GM13976 (cell line): ENCODE measurements at regions not wholly inside any gene's neighbourhood (a gene's known extent, or its start where the extent isn't known, plus 50 kb on each side); places are given as distances from the start of the nearest gene placed in this dataset.
A peak's percentile ranks its signal among the peaks of the same experiment; 100 is the strongest.

Experiments
- DNase-seq: peaks from one replicate; pipeline ENCODE4 v3.0.0; 2012; ENCODE audit warnings: low spot score
- in situ Hi-C: fragments of 300-500 bp; cut with MboI; formaldehyde crosslinking; loops from one replicate; pipeline ENCODE4 v1.12.0; 2022; ENCODE audit warnings: low sequenced_read_pairs, mixed read lengths, inconsistent platforms; ENCODE audit not compliant: unreplicated experiment
- TF ChIP-seq, protein P1 (sequence below): IDR thresholded peaks from 2 replicates; pipeline ENCODE4 v1.5.1; 2012; ENCODE audit warnings: borderline replicate concordance, mild to moderate bottlenecking; ENCODE audit not compliant: insufficient read depth; ENCODE audit errors: extremely low read depth, missing control alignments, control extremely low read depth

DNA sequence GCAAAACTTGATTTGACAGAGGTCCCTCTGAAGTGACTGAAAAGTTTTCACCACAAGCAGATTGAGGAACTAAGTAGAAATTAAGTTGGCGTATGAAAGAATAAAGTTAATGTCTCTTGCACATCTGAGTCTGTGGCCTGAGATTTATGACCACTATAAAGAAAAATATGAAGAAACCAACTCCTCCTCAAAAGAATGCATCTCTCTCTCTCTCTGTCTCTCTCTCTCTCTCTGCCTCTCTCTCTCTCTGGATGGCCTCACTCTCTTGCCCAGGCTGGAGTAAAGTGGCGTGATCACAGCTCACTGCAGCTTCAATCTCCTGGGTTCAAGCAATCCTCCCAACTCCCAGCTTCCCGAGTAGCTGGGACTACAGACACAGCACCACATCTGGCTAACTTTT is 55.2 kb downstream of the RPL22L1 start:
- in situ Hi-C loops, result loop anchor here (5.0 to 25.0 kb wide), 4 partner anchors 398 to 778 kb away; partner anchors contain the start of genes CLDN11, GPR160 and PHC3
- no peak for DNase-seq
- TF ChIP-seq, protein P1, sequence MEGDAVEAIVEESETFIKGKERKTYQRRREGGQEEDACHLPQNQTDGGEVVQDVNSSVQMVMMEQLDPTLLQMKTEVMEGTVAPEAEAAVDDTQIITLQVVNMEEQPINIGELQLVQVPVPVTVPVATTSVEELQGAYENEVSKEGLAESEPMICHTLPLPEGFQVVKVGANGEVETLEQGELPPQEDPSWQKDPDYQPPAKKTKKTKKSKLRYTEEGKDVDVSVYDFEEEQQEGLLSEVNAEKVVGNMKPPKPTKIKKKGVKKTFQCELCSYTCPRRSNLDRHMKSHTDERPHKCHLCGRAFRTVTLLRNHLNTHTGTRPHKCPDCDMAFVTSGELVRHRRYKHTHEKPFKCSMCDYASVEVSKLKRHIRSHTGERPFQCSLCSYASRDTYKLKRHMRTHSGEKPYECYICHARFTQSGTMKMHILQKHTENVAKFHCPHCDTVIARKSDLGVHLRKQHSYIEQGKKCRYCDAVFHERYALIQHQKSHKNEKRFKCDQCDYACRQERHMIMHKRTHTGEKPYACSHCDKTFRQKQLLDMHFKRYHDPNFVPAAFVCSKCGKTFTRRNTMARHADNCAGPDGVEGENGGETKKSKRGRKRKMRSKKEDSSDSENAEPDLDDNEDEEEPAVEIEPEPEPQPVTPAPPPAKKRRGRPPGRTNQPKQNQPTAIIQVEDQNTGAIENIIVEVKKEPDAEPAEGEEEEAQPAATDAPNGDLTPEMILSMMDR, result no peak

DNA sequence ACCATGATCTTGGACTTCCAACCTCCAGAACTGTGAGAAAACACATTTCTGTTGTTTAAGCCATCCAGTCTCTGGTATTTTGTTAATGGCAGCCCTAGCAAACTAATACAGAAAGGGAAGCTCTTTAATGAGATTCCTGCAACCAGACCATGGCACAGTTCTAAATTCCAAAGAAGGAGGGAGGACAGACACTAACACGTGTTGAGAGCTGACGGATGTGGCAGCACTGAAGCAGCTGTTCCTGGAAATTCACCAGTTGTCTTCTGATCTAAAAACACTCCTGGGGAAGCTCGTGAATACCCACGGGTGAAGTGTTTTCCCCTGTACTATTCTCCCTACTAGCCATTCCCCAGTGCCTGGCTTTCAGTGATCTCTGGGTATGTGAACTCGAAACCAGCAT is 56.7 kb downstream of the RPL22L1 start:
- TF ChIP-seq, protein P1, result no peak
- DNase-seq, result no peak
- in situ Hi-C loops, result loop anchor here (5.0 to 25.0 kb wide), 4 partner anchors 396 to 776 kb away; partner anchors contain the start of genes CLDN11, GPR160 and PHC3

DNA sequence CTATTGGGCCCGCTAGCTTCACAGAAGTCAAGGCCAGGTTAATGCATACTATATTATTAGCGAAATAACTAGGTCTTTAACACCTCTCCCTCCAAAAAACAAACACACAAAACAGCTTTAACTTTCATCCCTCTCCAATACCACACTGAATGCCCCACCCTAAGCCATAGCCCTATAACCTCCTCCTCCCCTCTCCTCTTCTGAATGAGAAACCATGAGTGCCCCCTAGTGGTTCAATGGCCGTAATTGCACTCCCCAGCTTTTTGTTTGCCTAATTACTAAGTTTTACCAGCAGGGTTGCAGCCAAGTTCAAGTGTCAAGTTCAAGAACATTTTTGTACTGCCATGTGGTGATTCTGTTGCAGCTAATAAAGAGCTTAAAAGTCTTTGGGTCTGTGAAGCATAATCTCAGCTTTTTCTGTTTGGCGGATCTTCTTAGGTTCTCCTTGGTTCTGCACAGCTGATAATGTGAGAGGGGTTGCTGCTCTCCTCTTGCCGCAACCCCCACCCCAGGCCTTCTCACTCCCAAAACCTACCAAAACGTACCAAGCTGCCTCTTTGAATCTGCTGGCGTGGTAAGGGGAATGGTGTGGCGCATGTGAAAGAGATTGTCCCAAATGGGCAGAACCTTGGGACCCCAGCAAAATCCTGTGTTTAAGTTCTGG is 57.9 kb downstream of the RPL22L1 start:
- TF ChIP-seq, protein P1, result peak; percentile 88
- in situ Hi-C loops, result loop anchor here (5.0 to 25.0 kb wide), 4 partner anchors 395 to 775 kb away; partner anchors contain the start of genes CLDN11, GPR160 and PHC3
- peak; percentile 72 for DNase-seq

DNA sequence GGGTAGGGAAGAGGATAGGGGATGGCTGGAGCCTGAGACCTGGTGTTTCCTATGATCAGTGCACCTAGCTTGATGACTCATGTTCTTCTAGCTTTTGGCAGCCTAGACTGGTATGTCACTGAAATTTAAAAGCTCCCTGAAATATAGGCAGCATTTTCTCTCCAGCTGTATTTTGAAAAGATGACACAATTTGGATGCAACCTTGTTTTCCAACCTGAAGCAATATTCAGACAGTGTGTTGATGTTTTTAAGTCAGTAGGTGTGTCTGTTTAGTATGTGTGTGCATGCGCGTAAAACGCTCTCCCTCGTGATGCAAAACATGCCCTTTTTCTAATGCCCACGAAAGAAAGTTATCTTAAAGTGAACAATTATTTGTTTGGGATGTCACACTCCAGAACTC is 58.5 kb downstream of the RPL22L1 start:
- TF ChIP-seq, protein P1, result no peak
- no peak for DNase-seq
- in situ Hi-C loops, result loop anchor here (5.0 to 25.0 kb wide), 4 partner anchors 394 to 774 kb away; partner anchors contain the start of genes CLDN11, GPR160 and PHC3

- TF ChIP-seq, protein P1, result no peak
- DNase-seq, result no peak
- in situ Hi-C loops, result loop anchor here (5.0 to 25.0 kb wide), 4 partner anchors 393 to 773 kb away; partner anchors contain the start of genes CLDN11, GPR160 and PHC3
Measured at GRCh38 chr3:170809975-170810357, 60.0 kb downstream of the RPL22L1 start.

GRCh38 chr3:170809007-170809974 is 60.7 kb downstream of the RPL22L1 start:
- in situ Hi-C loops, result loop anchor here (25.0 kb wide), 2 partner anchors 622 to 772 kb away; partner anchors contain the start of genes GPR160 and PHC3
- TF ChIP-seq, protein P1, result peak; percentile 28
- peak; percentile 21 for DNase-seq
